DOHH2 (cell line): ENCODE measurements at regions not wholly inside any gene's neighbourhood (a gene's known extent, or its start where the extent isn't known, plus 50 kb on each side); places are given as distances from the start of the nearest gene placed in this dataset.

ENCODE experiments used
- CTCF ChIP-seq: fragments of 200-600 bp; sonication (generic); IDR thresholded peaks from one replicate; pipeline ENCODE4 v1.5.1; 2014; ENCODE audit warnings: antibody characterized with exemption, mild to moderate bottlenecking, low read depth, low read length; ENCODE audit not compliant: poor library complexity, severe bottlenecking
- EZH2phosphoT487 ChIP-seq: fragments of 200-600 bp; sonication (generic); IDR thresholded peaks from 2 replicates; pipeline ENCODE4 v1.6.1; 2017; ENCODE audit warnings: borderline replicate concordance, mild to moderate bottlenecking, antibody characterized with exemption, low read length, moderate library complexity, mixed read lengths

- no peak for TF ChIP-seq CTCF
- TF ChIP-seq EZH2phosphoT487 = no peak
Observed at GRCh38 chr9:1490341-1491232, 440.4 kb downstream of the DMRT2 start.
